ENCODE measurements at regions not wholly inside any gene's neighbourhood (a gene's known extent, or its start where the extent isn't known, plus 50 kb on each side); places are given as distances from the start of the nearest gene placed in this dataset.

- CTCF ChIA-PET (ENCODE audit: unreplicated experiment) = no interaction called here
- no peaks in the 10 kb centered on the region for H3K36me3 ChIP-seq (ENCODE audit: insufficient read depth, low read length)
- no peak overlapping the region for H2AFZ ChIP-seq (ENCODE audit: low read length)
- intact Hi-C loops (cut with micrococcal nuclease; ENCODE audit: unreplicated experiment) = no loop called here
- H3K4me3 ChIP-seq (ENCODE audit: low read depth, low read length, poor library complexity, severe bottlenecking) = no peak overlapping the region
- H3K9me3 ChIP-seq (ENCODE audit: low read length) = no peaks in the 10 kb centered on the region
- no peaks in the 10 kb centered on the region for H3K79me2 ChIP-seq (ENCODE audit: insufficient read depth, low read depth, low read length)
- no TSS peak for BruUV-seq (replicated peaks)
- H3K27ac ChIP-seq (ENCODE audit: low read depth, low read length, poor library complexity, severe bottlenecking) = no peak overlapping the region
- H3K4me2 ChIP-seq (ENCODE audit: low read length) = no peak overlapping the region
- no peaks in the 10 kb centered on the region for H3K4me1 ChIP-seq (ENCODE audit: insufficient read depth, low read length, poor library complexity, severe bottlenecking)
- no peaks in the 10 kb centered on the region for H4K20me1 ChIP-seq (ENCODE audit: insufficient read depth, low read length)
- no peak for DNase-seq (ENCODE audit: low spot score)
- TF ChIP-seq CTCF (conservative IDR thresholded peaks at IDR 0.05; ENCODE audit: low read length) = no peak
- TF ChIP-seq EZH2phosphoT487 (IDR thresholded peaks at IDR 0.05; ENCODE audit: borderline replicate concordance, low read depth, low read length) = no peak
- POLR2A ChIA-PET = no interaction called here
- H3K9me2 ChIP-seq (ENCODE audit: insufficient read depth, low read length) = no peaks in the 10 kb centered on the region
Observed at GRCh38 chr3:159852266-159852665, 136.4 kb upstream of the IL12A start.

DNA sequence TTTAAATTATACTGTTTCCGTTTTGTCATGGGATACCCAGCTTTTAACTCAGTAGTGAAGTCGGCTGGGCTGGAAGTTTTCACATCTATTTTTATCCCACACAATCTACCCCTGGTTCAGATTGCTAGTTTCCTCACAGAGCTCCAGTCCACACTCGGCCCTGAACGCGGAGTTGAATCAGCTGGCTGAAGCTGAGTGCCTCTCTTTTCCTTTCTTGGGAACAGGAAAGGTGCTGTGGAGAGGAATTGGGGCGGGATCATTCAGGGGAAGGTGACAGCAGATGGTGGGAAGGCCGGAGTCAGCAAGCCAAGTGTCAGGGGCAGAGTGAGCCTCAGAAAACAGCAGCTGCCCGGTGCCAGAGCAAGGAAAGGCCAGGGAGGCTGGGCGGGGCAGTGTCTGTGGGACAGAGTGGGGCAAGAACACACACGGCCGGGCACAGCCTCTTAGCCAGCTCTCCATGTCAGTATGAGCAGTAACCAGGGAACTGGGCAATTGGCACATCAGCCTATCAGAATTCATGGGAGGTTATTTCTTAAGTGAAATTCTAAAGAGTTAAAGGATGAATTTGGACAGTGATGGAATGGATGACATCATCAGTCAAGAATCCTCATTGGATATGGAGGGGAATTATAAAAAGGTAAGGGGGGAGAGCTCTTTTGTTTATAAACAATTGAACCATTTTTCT lies 135.7 kb upstream of the IL12A start:
- no peaks in the 10 kb centered on the region for H3K36me3 ChIP-seq (ENCODE audit: insufficient read depth, low read length)
- no peaks in the 10 kb centered on the region for H3K79me2 ChIP-seq (ENCODE audit: insufficient read depth, low read depth, low read length)
- intact Hi-C loops (cut with micrococcal nuclease; ENCODE audit: unreplicated experiment) = no loop called here
- H3K4me3 ChIP-seq (ENCODE audit: low read depth, low read length, poor library complexity, severe bottlenecking) = no peak overlapping the region
- POLR2A ChIA-PET = interaction anchor here (0.7 kb wide), 1 partner anchor 22 kb away, joined by 4 read pairs; no protein-coding TSS in a partner anchor
- H3K9me3 ChIP-seq (ENCODE audit: low read length) = no peaks in the 10 kb centered on the region
- H3K4me1 ChIP-seq (ENCODE audit: insufficient read depth, low read length, poor library complexity, severe bottlenecking) = no peaks in the 10 kb centered on the region
- H3K4me2 ChIP-seq (ENCODE audit: low read length) = no peak overlapping the region
- H3K27ac ChIP-seq (ENCODE audit: low read depth, low read length, poor library complexity, severe bottlenecking) = no peak overlapping the region
- no peak for DNase-seq (ENCODE audit: low spot score)
- TF ChIP-seq CTCF (conservative IDR thresholded peaks at IDR 0.05; ENCODE audit: low read length) (no peak), EZH2phosphoT487 (IDR thresholded peaks at IDR 0.05; ENCODE audit: borderline replicate concordance, low read depth, low read length) (no peak)
- no peak overlapping the region for H2AFZ ChIP-seq (ENCODE audit: low read length)
- CTCF ChIA-PET (ENCODE audit: unreplicated experiment) = no interaction called here
- no TSS peak for BruUV-seq (replicated peaks)
- no peaks in the 10 kb centered on the region for H3K9me2 ChIP-seq (ENCODE audit: insufficient read depth, low read length)
- H4K20me1 ChIP-seq (ENCODE audit: insufficient read depth, low read length) = no peaks in the 10 kb centered on the region

DNA sequence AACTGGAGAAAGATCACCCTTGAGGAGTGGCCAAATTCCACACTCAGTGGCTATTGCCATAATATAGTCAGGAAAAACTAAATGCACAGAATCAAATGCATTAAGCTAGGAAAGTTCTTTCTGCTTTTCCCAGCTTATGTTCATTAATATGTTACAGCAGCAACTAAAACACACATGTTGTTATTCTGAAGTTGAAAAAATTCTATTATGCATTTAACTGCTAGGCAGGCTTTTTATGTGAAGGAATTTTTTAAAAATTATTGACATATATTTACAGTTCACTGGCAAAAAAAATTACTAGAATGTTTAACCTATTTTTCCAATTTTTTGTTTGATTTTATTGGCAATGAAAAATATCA lies 135.2 kb upstream of the IL12A start:
- Histone ChIP-seq H4K20me1 (ENCODE audit: insufficient read depth, low read length) (no peaks in the 10 kb centered on the region), H3K9me2 (ENCODE audit: insufficient read depth, low read length) (no peaks in the 10 kb centered on the region), H3K4me2 (ENCODE audit: low read length) (no peak overlapping the region), H3K79me2 (ENCODE audit: insufficient read depth, low read depth, low read length) (no peaks in the 10 kb centered on the region), H3K27ac (ENCODE audit: low read depth, low read length, poor library complexity, severe bottlenecking) (no peak overlapping the region), H3K4me3 (ENCODE audit: low read depth, low read length, poor library complexity, severe bottlenecking) (no peak overlapping the region), H2AFZ (ENCODE audit: low read length) (no peak overlapping the region), H3K4me1 (ENCODE audit: insufficient read depth, low read length, poor library complexity, severe bottlenecking) (no peaks in the 10 kb centered on the region), H3K36me3 (ENCODE audit: insufficient read depth, low read length) (no peaks in the 10 kb centered on the region), H3K9me3 (ENCODE audit: low read length) (no peaks in the 10 kb centered on the region)
- DNase-seq (ENCODE audit: low spot score) = no peak
- intact Hi-C loops (cut with micrococcal nuclease; ENCODE audit: unreplicated experiment) = no loop called here
- no TSS peak for BruUV-seq (replicated peaks)
- TF ChIP-seq CTCF (conservative IDR thresholded peaks at IDR 0.05; ENCODE audit: low read length) = no peak
- no peak for TF ChIP-seq EZH2phosphoT487 (IDR thresholded peaks at IDR 0.05; ENCODE audit: borderline replicate concordance, low read depth, low read length)
- ChIA-PET POLR2A (interaction anchor here (0.7 to 1.3 kb wide), 2 partner anchors 19 to 22 kb away, joined by 4 read pairs; no protein-coding TSS in a partner anchor), CTCF (ENCODE audit: unreplicated experiment) (no interaction called here)

Measured in OCI-LY7 (cell line).